Caco-2 (cell line): ENCODE measurements at regions not wholly inside any gene's neighbourhood (a gene's known extent, or its start where the extent isn't known, plus 50 kb on each side); places are given as distances from the start of the nearest gene placed in this dataset.
"Not testable (repeated sequence)": the region's sequence is repeated elsewhere in the genome, so short reads cannot be mapped to it uniquely, and the experiment has no call there.

Source experiments
- BruUV-seq: library from RNA; stranded (reverse); fragments of 400-500 nt; replicated peaks from 2 replicates; lab custom pipeline; 2021; lab: Mats Ljungman, UMichigan
- CTCF ChIA-PET: fragments of 300-600 bp; sonication (Branson Sonifier 250); formaldehyde crosslinking; loops from one replicate; lab custom pipeline; 2022; ENCODE audit warnings: antibody characterized with exemption; lab: Charles Lee
- POLR2A ChIA-PET: fragments of 300-600 bp; sonication (Branson Sonifier 250); formaldehyde crosslinking; loops from one replicate; lab custom pipeline; 2022; ENCODE audit warnings: antibody characterized with exemption; lab: Charles Lee
- DNase-seq, 2 experiments: peaks; one replicate each; pipeline versions ENCODE4 v3.0.0 to v3.0.0-alpha.2; 2020 to 2022
- H3K27me3 ChIP-seq: replicated peaks from 2 replicates; pipeline ENCODE4 v1.6.0; 2011; ENCODE audit warnings: low read length; ENCODE audit not compliant: control insufficient read depth, insufficient read depth
- H3K36me3 ChIP-seq: 2 replicates; pipeline ENCODE4 v1.5.1; 2011; ENCODE audit warnings: low read length; ENCODE audit not compliant: control insufficient read depth, insufficient read depth
- H3K4me1 ChIP-seq: fragments of 250-450 bp; sonication (Bioruptor Pico); 2 replicates; pipeline ENCODE4 v1.5.1; 2020; ENCODE audit warnings: mild to moderate bottlenecking
- H3K4me3 ChIP-seq: 2 replicates; pipeline ENCODE4 v1.5.1; 2011; ENCODE audit warnings: low read depth, mild to moderate bottlenecking, control low read depth, low read length
- H3K9me3 ChIP-seq: fragments of 250-450 bp; sonication (Bioruptor Pico); 2 replicates; pipeline ENCODE4 v1.5.1; 2020; ENCODE audit warnings: mild to moderate bottlenecking, moderate library complexity
- H3K27ac Mint-ChIP-seq: one replicate; pipeline ENCODE4 v1.8.0; 2022; ENCODE audit warnings: mixed read lengths; ENCODE audit not compliant: unreplicated experiment
- H3K27me3 Mint-ChIP-seq: one replicate; pipeline ENCODE4 v1.8.0; 2022; ENCODE audit warnings: mixed read lengths; ENCODE audit not compliant: insufficient read depth, unreplicated experiment
- H3K36me3 Mint-ChIP-seq: one replicate; pipeline ENCODE4 v1.8.0; 2022; ENCODE audit warnings: mild to moderate bottlenecking, mixed read lengths; ENCODE audit not compliant: insufficient read depth, unreplicated experiment
- H3K4me1 Mint-ChIP-seq: one replicate; pipeline ENCODE4 v1.8.0; 2022; ENCODE audit warnings: low read depth, mixed read lengths; ENCODE audit not compliant: unreplicated experiment
- H3K4me3 Mint-ChIP-seq: one replicate; pipeline ENCODE4 v1.8.0; 2022; ENCODE audit warnings: mild to moderate bottlenecking, moderate library complexity, mixed read lengths; ENCODE audit not compliant: unreplicated experiment
- H3K9me3 Mint-ChIP-seq: one replicate; pipeline ENCODE4 v1.8.0; 2022; ENCODE audit warnings: mixed read lengths; ENCODE audit not compliant: unreplicated experiment
- intact Hi-C: fragments of 100-400 bp; cut with micrococcal nuclease; formaldehyde crosslinking; loops from one replicate; pipeline ENCODE4 v1.10.0; 2022; ENCODE audit not compliant: unreplicated experiment
- TF ChIP-seq, protein P1 (sequence below), 2 experiments: fragments of 200-600 bp in 1 of 2; IDR thresholded peaks; 1 replicate in 1 of 2; 2 replicates in 1 of 2; pipeline versions ENCODE4 v1.5.1 to v1.8.0; 2011 to 2022; ENCODE audit warnings: antibody characterized with exemption in 1 of 2, control low read depth in 1 of 2, inconsistent platforms in 1 of 2, low read depth in 1 of 2, low read length in 1 of 2, mild to moderate bottlenecking in 1 of 2, moderate library complexity in 1 of 2; ENCODE audit not compliant: insufficient read depth in 1 of 2, severe bottlenecking in 1 of 2, unreplicated experiment in 1 of 2

DNA sequence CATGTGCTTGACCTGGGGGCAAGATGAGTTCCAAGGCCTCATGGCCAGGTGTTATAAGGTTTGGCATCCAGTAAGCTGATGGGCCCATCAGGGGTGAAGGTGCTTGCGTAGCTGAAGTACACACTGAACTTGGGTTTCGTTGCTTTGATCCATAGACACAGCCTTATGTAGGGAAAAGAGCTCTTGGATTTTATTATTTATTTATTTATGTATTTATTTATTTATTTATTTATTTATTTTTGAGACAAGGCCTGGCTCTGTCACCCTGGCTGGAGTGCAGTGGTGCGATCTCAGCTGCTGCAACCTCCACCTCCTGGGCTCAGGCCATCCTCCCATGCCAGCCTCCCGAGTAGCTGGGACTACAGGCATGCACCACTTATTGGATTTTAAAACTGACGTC, 63.2 kb downstream of the FOXD2 start:
- Mint-ChIP-seq H3K36me3 (no peaks in the 10 kb centered on the region), H3K27me3 (no peaks in the 10 kb centered on the region), H3K9me3 (no peaks in the 10 kb centered on the region), H3K4me3 (no peak overlapping the region), H3K27ac (no peak overlapping the region), H3K4me1 (peaks cover 6% of the 10 kb centered on the region)
- Histone ChIP-seq H3K4me1 (no peaks in the 10 kb centered on the region), H3K27me3 (no peaks in the 10 kb centered on the region), H3K36me3 (no peaks in the 10 kb centered on the region), H3K9me3 (no peaks in the 10 kb centered on the region), H3K4me3 (no peak overlapping the region)
- POLR2A ChIA-PET: no interaction called here
- BruUV-seq: no TSS peak
- TF ChIP-seq, protein P1, sequence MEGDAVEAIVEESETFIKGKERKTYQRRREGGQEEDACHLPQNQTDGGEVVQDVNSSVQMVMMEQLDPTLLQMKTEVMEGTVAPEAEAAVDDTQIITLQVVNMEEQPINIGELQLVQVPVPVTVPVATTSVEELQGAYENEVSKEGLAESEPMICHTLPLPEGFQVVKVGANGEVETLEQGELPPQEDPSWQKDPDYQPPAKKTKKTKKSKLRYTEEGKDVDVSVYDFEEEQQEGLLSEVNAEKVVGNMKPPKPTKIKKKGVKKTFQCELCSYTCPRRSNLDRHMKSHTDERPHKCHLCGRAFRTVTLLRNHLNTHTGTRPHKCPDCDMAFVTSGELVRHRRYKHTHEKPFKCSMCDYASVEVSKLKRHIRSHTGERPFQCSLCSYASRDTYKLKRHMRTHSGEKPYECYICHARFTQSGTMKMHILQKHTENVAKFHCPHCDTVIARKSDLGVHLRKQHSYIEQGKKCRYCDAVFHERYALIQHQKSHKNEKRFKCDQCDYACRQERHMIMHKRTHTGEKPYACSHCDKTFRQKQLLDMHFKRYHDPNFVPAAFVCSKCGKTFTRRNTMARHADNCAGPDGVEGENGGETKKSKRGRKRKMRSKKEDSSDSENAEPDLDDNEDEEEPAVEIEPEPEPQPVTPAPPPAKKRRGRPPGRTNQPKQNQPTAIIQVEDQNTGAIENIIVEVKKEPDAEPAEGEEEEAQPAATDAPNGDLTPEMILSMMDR (IDR thresholded peaks at IDR 0.05; ENCODE audit: insufficient read depth in 1 of 2, low read depth in 1 of 2, low read length in 1 of 2, severe bottlenecking in 1 of 2, unreplicated experiment in 1 of 2): no peak
- DNase-seq: no peak
- intact Hi-C loops: no loop called here
- CTCF ChIA-PET: interaction anchor here (0.9 to 1.0 kb wide), 2 partner anchors 63 to 225 kb away, joined by 3 read pairs; partner anchors contain the start of gene FOXD2

DNA sequence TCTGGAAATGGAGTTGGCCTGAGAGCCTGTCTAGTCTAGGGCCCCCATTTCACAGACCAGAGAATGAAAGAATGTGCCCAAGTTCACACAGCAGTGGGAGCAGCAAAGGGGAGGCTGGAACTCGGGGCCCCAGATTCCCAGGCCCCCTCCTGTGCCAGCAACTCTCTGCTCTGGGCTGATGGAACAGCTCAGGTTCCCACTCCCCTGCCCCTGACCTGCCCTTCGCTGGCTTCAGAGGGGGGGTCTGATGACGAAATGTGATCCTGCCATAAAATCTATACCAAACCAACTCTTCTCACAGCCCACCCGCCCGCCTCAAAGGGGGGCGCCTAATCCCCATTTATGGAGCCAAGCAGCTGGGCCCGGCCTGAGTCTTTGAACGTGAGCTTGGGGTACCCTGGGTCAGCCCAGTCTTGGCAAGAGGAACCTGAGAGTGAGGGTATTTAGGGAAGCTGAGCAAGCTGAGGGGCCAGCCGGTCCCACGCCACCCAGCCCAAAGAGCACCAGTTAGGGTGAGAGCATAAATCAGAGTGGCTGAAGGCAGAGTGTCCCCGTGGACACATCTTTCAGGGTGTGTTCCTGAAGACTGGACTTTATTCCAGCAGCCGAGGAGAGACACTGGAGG, 65.0 kb downstream of the FOXD2 start:
- ChIA-PET CTCF (no interaction called here), POLR2A (no interaction called here)
- TF ChIP-seq, protein P1 (IDR thresholded peaks at IDR 0.05; ENCODE audit: insufficient read depth in 1 of 2, low read depth in 1 of 2, low read length in 1 of 2, severe bottlenecking in 1 of 2, unreplicated experiment in 1 of 2): no peak
- Mint-ChIP-seq H3K4me1 (peaks cover 12% of the 10 kb centered on the region), H3K36me3 (no peaks in the 10 kb centered on the region), H3K9me3 (no peaks in the 10 kb centered on the region), H3K27ac (no peak overlapping the region), H3K27me3 (no peaks in the 10 kb centered on the region), H3K4me3 (no peak overlapping the region)
- BruUV-seq: no TSS peak
- H3K9me3 ChIP-seq: no peaks in the 10 kb centered on the region
- no peaks in the 10 kb centered on the region for H3K36me3 ChIP-seq
- DNase-seq: no peak
- H3K4me3 ChIP-seq: no peak overlapping the region
- intact Hi-C loops: loop anchor here (1.0 kb wide), 1 partner anchor 25 kb away; no protein-coding TSS in a partner anchor
- H3K4me1 ChIP-seq: peaks cover 7% of the 10 kb centered on the region; the same call in 1 of the 2 replicates
- no peaks in the 10 kb centered on the region for H3K27me3 ChIP-seq

DNA sequence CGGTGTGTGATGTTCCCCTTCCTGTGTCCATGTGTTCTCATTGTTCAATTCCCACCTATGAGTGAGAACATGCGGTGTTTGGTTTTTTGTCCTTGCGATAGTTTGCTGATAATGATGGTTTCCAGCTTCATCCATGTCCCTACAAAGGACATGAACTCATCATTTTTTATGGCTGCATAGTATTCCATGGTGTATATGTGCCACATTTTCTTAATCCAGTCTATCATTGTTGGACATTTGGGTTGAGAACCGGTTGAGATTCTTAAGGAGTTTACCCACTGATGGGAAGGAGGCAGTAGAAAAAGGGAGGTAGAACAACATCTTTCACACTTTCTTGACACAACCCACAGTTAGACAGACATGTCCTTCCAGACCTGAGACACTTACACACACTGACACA, 67.0 kb downstream of the FOXD2 start:
- H3K36me3 Mint-ChIP-seq, H3K9me3 Mint-ChIP-seq, H3K27me3 Mint-ChIP-seq, BruUV-seq, intact Hi-C loops, H3K27me3 ChIP-seq, DNase-seq, CTCF ChIA-PET, H3K4me3 Mint-ChIP-seq, H3K27ac Mint-ChIP-seq, POLR2A ChIA-PET, H3K9me3 ChIP-seq, H3K36me3 ChIP-seq, H3K4me3 ChIP-seq: not testable (repeated sequence)
- H3K4me1 Mint-ChIP-seq: peaks cover 12% of the 10 kb centered on the region
- H3K4me1 ChIP-seq: peaks cover 14% of the 10 kb centered on the region; the same call in 1 of the 2 replicates
